ENCODE measurements at regions not wholly inside any gene's neighbourhood (a gene's known extent, or its start where the extent isn't known, plus 50 kb on each side); places are given as distances from the start of the nearest gene placed in this dataset.

DNA sequence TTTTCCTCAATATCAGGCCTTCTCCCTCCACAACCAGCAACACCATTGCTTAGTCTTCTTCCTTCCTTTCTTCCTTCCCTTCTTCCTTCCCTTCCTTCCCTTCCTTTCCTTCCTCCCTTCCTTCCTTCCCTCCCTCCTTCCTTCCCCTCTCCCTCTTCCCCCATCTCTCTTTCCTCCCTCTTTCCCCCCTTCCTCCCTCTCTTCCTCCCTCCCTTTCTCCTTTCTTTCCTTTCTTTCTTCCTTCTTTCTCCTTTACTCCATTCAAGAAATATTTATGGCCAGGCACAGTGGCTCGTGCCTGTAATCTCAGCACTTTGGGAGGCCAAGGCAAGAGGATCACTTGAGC is 66.4 kb upstream of the SIRPA start:
- no peak for TF ChIP-seq CTCF (IDR thresholded peaks at IDR 0.05; ENCODE audit: low read length)
- no peak for TF ChIP-seq EZH2 (IDR thresholded peaks at IDR 0.05; ENCODE audit: borderline replicate concordance, low read length)

All from OCI-LY1 (cell line).